Activated effector memory CD4-positive, alpha-beta T cell treated with Interleukin-2 at 50 U/mL for 16 hours (primary cell): ENCODE measurements at regions not wholly inside any gene's neighbourhood (a gene's known extent, or its start where the extent isn't known, plus 50 kb on each side); places are given as distances from the start of the nearest gene placed in this dataset.
"Not testable (repeated sequence)": the region's sequence is repeated elsewhere in the genome, so short reads cannot be mapped to it uniquely, and the experiment has no call there.

Source experiments
- DNase-seq: peaks from one replicate; pipeline ENCODE4 v3.0.0-alpha.2; 2020

DNA sequence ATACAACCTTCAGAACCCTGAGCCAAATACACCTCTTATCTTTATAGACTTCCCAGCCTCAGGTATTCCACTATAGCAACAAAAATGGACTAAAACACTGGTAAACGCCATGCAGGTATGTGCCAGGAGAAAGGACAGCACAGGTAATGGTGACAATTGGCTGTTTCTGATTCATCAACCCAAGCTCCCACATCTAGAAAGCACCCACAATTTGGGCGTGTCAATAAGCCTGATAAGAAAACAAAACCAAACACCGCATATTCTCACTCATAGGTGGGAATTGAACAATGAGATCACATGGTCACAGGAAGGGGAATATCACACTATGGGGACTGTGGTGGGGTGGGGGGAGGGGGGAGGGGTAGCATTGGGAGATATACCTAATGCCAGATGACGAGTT is 348.5 kb downstream of the GADD45G start:
- not testable (repeated sequence) for DNase-seq

DNA sequence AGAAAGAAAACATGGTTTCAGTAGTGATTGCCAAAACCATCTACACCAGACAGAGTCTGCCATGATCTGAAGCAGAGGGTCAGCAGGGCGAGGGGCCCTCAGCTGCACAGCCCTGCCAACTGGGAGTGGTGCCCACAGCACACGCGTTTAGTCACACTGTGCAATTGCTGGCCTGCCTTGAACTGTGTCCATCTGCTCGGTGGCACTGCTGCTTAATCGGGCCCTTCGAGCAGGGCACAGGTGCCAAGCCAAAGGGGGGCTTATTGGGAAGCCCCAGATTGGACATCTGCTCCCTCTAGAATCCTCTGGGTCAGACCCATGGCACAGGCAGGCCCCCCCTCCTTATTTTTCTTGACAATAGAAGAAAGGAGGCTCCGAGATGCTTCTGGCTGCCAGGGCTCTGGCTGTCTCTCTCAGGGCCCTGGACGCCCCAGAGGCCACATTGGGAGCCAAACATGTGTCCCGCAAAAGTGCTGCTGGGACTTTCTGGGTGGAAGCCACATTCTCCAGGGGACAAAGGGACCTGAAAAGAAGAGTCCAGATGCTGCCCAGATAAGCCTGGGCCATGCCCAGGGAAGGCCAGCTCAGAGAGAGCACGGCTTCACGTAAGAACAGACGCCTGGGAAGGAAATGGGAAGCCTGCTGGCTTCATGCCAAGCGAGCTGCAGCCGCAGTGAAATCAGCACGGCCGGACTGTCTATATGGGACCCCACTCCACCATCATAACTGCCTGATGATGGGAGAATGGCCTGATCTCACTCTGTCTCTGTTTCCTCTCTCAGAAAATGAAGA is 349.2 kb downstream of the GADD45G start:
- DNase-seq, result no peak

DNA sequence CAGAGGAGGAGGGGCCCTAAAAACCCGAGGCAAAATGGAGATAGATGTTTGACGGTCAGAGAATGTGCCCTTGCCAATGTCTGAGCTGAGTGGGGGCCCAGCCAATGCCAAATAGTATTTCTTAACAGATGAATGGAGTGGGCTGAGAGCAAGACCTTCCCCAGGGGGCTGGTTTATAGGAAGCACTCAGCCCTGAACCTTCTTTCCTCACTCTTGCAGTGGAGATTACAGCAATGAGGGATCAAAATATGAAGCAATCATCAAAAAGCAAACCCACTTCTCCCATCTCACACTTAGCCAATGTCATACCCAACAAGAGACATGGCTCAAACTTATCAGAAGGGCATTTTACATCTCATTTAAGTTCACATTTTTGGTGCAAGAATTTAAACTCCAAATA is 350.3 kb downstream of the GADD45G start:
- DNase-seq, result no peak

DNA sequence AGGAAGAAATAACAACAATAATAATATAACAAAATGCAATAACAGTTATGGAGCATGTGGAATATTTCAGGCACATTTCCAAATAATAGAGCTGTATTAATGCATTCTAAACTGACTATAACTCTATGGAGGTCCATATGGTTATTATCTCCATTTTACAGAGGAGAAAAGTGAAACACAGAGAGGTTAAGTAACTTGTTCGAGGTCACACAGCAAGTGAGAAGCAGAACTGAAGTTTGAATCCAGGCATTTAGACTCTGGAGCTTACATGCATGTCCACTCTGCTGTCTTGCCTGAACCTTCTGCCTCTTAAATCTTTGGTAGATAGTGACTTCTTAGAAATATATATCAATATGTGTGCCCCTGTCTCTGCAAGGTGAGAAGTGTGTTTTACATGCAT is 350.8 kb downstream of the GADD45G start:
- DNase-seq, result no peak

DNA sequence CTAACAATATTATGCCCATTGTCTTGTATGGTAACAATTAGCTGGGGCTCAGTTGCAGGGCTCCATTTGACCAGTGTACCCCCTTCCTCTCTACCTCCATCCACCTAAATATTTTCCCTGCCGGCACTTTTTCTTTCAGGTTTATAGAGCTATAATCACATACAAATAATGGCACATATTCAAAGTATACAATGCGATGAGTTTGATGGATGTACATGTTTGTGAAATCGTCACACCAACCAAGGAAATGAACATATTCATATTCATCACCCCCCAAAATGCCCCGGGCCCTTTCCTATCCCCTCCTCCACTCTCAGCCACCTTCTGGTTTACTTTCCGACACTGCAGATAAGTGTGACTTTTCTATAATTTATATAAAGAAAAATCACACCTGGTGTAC is 351.5 kb downstream of the GADD45G start:
- DNase-seq, result no peak

DNA sequence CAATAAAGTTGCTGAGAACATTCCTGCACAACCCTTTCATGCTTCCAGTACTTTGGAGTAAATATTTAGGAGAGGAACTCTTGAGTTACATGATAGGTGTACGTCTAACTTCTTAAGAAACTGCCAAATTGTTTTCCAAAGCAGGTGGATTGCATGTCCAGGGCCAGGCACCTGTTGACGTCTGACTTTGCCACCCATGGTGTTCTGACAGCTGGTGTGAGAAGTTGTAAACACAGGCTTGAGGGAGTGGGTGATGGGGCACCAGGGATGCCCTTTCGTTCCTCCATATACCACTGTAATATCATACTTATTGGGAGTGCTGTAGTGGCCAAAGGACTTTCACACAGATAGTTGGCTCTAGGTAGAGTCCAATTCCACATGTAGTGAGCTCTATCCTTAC is 352.1 kb downstream of the GADD45G start:
- DNase-seq, result no peak

DNA sequence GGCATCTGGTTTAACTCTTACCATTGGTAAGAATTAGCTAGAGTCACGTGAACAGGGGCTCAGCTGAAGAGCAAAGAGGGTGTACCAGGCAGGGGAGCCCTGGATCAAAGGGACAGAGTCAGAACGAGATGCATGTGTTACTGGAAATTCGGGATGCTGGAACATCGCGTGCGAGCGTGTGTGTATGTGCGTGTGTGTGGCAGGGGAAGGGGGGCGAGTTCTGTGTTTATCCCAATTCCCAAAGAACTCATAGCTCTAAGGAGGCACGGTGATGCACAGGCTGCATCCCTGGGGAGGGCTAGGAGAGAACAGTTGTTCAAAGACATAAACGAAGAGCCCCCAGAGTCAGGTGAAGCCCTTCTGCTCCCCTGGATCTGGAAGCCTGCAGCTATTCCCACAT is 353.3 kb downstream of the GADD45G start:
- no peak for DNase-seq

DNA sequence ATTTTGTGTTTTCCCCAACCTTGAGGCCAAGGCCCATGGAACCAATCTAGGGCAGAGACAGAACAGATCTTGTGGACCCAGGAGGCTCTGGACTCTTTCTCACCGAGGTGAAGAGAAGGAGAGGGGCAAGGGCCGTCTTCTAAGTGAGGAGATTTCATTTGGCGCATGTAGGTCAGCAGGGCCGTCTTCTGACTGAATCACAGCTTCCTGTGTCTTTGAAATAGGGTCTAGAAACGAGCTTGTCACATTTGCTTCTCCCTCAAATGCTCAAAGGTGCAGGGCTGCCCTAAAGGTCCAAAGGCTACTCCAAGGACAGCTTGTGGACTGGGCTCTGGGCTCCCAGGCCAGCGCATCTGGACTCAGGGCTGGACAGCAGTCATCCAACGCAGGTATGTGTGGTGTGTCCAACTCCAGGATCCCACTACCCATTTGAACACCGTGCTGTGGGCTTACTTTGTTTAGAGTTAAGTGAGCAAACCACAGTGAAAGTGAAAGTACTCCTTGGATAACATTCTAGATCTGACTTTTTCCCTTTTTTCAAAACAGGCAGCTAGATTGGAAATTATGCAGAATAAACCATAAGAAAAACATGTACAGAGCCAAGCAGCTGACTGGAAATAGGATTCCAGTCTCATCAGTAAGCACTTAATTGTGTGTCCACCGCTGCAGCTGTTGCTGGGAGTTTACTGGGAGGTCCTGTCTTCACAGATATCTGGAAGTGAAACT is 357.0 kb downstream of the GADD45G start:
- no peak for DNase-seq

DNA sequence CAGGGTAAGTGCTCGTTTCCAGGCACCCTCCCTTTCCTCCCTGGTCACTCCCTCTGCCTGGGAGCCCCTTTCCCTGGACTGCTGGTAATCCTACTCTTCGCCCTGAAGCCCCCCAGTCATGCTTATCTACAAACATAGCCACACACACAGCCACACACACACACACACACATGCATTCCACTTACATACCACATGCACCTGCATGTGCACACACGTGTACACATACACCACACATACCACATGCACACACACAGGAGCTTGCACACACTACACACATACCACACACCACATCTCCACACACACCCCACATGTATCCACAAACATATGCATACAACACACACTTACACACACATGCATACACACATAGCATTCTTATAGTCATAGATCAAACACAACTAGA is 358.5 kb downstream of the GADD45G start:
- no peak for DNase-seq

DNA sequence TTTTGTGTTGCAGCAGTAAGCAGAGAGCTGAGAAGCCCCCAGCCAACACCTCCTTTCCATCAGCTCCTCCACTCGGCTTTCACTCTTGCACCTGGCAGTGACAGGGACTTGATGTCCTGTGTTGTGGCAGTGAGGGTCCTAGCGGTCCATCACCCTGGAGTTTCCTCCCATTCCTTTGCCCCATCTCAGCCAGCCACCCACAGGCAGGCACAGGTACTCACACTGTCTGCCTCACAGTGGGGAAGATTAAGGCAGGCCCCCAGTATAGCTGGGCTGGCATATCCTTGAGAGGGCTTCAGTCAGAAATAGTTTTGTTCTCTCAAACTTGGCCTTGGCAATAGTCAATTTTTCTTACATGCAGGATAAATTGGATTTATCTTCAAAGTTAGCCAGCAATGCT is 362.7 kb downstream of the GADD45G start:
- DNase-seq, result no peak

DNA sequence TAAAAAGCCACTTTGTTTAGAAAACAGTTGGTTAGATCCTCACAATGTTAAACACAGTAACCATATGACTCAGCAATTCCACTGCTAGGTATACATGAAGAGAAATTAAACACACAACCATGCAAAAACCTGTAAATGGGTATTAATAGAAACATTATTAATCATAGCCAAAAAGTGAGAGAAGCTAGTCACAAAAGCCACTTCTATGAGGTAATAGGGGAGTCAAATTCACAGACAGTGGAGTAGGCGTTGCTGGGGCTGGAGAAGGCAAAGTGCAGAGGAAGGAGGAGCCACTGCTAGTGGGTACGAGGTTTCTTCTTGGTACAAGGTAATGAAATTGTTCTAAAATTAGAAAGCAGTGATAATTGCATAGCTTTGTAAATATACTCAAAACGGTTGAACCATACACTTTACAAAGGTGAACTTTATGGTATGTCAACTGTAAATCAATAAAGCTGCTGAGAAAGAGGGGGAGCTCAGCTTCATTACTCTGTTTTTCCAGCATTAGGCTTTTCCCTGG is 364.4 kb downstream of the GADD45G start:
- no peak for DNase-seq

DNA sequence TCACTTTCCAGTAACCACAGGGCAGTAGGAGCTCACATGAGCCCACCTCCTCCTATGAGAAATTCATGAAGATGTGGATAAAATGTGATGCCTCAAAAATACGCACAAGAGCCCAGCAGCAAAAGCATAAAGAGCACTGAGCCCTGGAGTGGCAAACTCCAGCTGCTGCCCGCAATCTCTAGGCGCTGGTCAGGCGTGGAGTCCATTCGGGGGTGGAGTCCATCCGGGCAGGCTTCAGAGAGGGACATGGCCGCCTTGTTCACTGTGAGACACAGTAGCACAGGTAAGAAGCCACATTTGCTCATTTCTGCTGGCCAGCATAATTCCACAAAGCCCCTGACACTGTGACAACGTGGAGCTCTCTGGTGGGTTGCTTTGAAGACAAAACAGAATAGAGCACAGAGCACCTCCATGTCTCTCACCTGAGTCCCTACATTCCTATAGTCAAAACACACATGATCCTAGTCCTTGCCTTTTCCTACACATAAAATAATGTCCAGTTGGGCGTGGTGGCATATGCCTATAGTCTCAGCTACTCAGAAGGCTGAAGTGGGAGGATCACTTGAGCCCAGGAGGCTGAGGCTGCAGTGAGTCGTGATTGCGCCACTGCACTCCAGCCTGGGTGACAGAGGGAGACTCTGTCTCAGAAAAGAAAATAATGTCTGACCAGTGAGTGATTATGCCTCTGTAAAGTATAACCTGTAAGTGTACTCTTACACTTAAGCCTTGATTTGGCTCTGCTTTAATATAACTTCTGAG is 365.2 kb downstream of the GADD45G start:
- DNase-seq, result no peak

DNA sequence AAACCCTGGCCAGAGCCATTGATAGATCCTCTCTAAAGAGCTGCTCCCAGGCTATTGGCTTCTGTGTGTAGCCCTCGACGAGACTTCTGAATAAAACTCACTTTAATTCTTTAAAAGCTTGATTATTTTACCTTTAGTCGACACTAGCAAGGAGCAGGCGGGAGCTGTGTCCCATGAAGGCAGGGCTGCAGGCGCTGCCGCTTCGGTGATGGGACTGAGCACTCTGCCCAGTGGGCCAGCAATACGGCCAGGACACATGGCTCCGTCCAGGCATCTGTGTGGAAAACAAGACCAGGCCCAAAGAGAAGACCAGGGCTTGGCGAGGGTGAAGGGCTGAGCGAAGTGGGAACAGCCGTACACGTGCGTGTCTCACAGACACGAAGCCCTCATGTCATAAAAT is 365.9 kb downstream of the GADD45G start:
- no peak for DNase-seq

DNA sequence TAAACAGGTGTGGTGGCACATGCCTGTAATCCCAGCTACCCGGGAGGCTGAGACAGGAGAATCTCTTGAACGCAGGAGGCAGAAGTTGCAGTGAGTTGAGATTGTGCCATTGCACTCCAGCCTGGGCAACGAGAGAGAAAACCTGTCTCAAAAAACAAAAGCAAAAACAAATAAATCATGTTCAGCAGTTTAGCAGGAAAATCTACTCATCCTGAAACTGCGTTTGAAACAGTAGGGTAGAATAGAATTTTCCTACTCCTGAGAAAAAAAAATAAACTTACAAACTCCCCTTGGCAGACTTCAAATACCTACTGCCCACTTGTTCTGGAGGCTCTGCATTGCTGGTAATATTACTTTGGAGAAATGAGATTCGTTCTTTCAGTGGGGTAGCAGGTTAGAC is 367.7 kb downstream of the GADD45G start:
- no peak for DNase-seq

DNA sequence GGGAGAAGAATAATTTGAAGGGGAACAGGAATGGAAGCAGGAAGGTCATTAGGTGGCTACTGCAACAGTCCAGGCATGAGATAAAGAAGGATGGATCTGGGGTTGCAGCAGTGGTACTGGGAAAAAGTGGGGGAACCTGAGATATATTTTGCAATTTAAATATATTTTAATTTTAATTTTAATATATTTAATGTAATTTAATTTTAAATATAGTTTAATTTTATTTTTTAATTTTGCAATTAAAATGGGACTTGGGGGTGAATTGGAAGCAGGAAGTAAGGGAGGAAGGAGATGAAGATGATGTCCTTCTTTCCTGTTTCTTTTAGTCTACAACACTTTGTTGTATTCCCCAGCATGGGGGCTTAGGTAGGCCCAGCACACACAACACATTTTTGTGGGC is 369.8 kb downstream of the GADD45G start:
- no peak for DNase-seq

DNA sequence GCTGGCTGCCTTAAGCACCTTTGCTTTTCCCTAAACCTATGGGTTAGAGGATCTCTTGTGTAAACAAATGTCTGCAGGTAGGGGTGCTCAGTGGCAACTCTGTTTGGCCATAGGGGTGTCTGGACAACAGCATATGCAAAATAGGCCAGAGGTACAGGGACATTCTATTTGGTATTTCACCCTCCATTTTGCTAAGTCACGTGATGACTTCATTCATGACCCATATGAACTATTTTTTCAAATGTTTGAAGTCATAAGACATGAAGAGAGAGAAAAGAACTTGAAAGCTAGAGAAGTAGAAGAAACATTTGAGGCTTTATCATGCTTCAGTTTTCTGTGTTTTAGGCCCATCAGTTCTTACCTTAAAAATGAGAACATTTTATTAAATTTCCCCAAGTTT is 370.2 kb downstream of the GADD45G start:
- DNase-seq, result no peak

DNA sequence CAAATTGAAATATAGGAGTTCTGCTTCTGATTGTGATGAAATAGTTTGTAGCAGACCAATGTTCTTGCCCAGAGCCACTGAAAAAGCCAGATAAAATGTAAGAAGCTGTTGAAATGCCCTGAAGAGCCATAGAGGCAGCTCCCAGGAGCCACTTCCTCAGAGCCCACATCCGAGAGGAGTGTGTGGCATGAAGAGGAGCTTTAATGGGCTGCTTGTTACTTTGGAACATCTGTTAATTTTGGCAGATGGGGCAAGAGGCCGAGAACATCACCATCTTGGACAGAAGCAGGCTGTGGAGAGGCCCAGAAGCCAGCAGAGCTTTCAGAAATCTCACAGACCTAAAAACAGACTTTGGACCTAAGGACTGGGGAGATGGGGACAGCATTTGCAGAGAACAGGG is 370.8 kb downstream of the GADD45G start:
- DNase-seq, result no peak

DNA sequence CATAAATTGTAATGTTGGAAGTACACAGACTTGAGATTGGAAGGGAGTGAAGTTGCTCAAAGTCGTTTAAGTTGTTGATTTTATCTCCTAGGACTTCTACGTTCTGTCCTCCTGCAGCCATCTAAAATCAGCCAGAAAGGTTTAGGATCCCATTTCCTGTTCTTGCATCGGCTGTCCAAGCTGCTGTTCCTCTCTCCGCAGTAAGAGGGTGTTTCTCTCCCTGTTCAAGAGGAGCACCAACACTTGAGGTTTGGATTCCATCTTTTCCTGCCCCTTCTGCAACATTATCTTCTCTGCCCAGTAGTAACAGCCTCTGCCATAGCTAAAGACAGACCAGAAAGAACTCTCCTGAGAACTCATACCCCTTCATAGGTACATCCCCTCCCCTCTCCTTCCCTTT is 373.4 kb downstream of the GADD45G start:
- no peak for DNase-seq

DNA sequence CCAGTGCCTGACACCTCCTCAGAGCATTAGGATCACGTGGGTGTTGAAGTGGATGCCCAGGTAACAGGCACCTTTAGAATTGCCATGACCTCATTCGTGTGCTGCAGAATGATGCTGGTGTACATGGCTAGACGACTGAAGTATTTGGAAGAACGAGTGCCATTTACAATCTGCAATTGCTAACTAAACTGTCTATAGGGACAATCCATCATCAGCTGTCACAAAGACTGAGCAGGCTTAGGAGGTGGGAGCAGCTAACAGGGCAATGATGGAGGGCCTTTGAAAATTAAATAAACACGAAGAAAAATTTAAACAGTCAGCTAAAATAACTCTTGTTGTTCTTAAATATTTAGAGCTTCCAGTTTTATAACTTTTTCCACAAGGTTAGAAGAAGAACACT is 375.8 kb downstream of the GADD45G start:
- DNase-seq, result no peak

DNA sequence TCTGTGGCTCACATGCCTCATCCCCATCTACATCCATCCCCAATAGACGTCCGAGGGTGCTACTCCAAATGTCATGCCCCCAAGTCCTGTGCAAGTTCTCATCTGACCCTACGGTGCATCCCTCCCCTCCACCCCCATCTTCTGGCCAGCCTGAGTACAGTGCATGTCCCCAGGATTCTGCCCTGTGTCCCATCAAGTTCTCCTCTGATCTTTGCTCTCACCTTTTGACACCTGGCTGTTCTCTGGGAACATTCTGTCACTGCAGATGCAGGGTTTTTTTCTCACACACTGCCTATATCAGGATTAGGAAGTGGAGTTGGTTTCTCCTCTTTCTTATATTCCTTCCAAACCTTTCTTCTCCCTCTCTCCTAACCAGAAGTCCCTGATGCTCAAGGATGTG is 377.2 kb downstream of the GADD45G start:
- no peak for DNase-seq

DNA sequence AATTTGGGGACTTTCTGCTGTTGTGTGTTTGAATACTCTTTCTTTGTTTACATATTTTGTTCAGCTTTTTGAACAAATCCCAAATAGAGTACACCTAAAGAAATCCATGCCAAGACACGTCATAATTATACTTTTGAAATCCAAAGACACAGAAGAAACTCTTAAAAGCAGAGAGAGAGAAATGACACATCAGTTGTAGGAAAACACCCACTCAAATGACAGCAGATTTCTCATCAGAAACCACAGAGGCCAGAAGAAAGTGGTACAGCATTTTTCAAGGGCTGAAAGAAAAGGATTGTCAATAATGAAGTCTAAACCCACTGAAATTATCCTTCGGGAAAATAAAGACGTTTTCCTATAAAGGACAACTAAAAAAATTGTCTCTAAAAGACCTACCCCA is 378.6 kb downstream of the GADD45G start:
- DNase-seq, result no peak

DNA sequence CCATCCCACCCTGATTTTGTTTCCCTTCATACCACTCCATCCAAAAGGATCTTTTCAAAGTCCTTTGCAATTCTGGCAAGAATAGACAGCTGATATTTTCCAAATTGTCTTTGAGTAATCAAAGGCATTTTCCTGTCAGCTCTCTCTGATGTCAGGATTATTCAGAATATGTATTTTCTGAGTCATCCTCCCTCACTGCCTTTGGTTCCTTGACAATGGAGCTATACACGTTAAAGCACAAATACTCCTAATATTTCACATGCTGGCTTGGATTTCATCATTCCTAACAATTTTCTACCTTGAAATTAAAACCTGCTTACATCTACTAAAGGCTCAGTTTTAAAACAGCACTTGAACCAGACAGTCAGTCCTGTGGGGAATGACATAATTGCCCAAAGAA is 379.4 kb downstream of the GADD45G start:
- DNase-seq, result no peak

DNA sequence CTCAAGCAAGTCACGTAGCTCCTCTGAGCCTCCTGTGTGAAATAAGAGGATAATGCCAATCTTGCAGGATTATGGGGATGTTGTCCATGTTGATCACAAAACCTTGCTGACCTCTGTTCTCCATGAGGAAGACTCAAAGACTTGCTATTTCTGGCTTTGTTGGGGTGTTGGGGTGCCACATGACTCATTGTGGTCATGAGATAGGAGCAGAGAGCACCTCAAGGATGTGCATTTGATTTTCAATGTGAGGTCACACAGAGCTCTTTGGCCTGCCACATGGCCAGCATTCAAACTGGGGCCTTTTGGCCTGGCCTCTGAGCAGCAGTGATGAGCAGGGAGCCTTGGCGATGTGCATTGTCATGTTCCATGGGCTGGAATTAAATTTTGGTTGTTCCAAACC is 380.3 kb downstream of the GADD45G start:
- DNase-seq, result no peak

DNA sequence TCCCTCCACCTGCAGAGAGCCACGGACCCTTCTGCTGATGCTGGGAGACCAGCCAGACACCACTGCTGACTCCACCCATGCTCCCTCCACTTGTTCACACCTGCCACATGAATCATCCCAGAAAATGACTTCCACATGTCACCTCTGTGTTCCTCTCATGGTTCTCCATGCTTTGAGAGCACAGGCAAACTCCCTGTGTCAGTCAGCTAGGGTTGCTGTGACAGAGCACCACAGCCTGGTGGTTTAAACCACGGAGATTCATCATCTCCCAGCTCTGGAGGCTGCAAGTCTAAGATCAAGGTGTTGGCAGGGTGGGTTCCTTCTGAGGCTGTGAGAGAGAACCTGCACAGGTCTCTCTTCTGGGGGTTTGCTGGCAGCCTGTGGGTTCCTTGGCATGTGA is 381.4 kb downstream of the GADD45G start:
- DNase-seq, result no peak
